Activated B cell treated with CpG ODN at 0.5 μM for 24 hours (primary cell): ENCODE measurements at regions not wholly inside any gene's neighbourhood (a gene's known extent, or its start where the extent isn't known, plus 50 kb on each side); places are given as distances from the start of the nearest gene placed in this dataset.

Experiments used
- ATAC-seq: fragments of 200-7000 bp; cut with Tn5 transposase; one replicate; pipeline ENCODE4 v1.10.0; 2021; ENCODE audit warnings: low read depth, mild to moderate bottlenecking, moderate library complexity
- CTCF ChIA-PET: fragments of 350-600 bp; sonication (Branson Sonifier 250); formaldehyde crosslinking; loops from one replicate; lab custom pipeline; 2021; ENCODE audit warnings: antibody characterized with exemption; lab: Charles Lee
- POLR2A ChIA-PET: fragments of 350-600 bp; sonication (Branson Sonifier 250); formaldehyde crosslinking; loops from one replicate; lab custom pipeline; 2021; ENCODE audit warnings: antibody characterized with exemption; lab: Charles Lee
- DNase-seq: peaks from one replicate; pipeline ENCODE4 v3.0.0; 2022
- H3K27ac Mint-ChIP-seq: one replicate; pipeline ENCODE4 v1.8.0; 2020; ENCODE audit warnings: mixed read lengths
- H3K27me3 Mint-ChIP-seq: one replicate; pipeline ENCODE4 v1.8.0; 2021; ENCODE audit warnings: mixed read lengths
- H3K36me3 Mint-ChIP-seq: one replicate; pipeline ENCODE4 v1.8.0; 2021; ENCODE audit warnings: low read depth, mixed read lengths
- H3K4me1 Mint-ChIP-seq: one replicate; pipeline ENCODE4 v1.8.0; 2021; ENCODE audit warnings: mixed read lengths
- H3K4me3 Mint-ChIP-seq: one replicate; pipeline ENCODE4 v1.8.0; 2020; ENCODE audit warnings: mild to moderate bottlenecking, mixed read lengths
- H3K9me3 Mint-ChIP-seq: one replicate; pipeline ENCODE4 v1.8.0; 2020; ENCODE audit warnings: mixed read lengths
- CTCF ChIP-seq: fragments of 200-600 bp; IDR thresholded peaks from one replicate; pipeline ENCODE4 v1.8.0; 2022; ENCODE audit warnings: antibody characterized with exemption, mild to moderate bottlenecking
- intact Hi-C: fragments of 100-400 bp; cut with micrococcal nuclease; formaldehyde crosslinking; loops from one replicate; pipeline ENCODE4 v1.15.1; 2024

- intact Hi-C loops: no loop called here
- CTCF ChIA-PET: no interaction called here
- H3K27ac Mint-ChIP-seq: no peak overlapping the region
- no peaks in the 10 kb centered on the region for H3K36me3 Mint-ChIP-seq
- no peaks in the 10 kb centered on the region for H3K4me1 Mint-ChIP-seq
- POLR2A ChIA-PET: no interaction called here
- no peak for ATAC-seq
- H3K9me3 Mint-ChIP-seq: no peaks in the 10 kb centered on the region
- TF ChIP-seq CTCF: no peak
- H3K4me3 Mint-ChIP-seq: no peak overlapping the region
- DNase-seq: no peak
- H3K27me3 Mint-ChIP-seq: peaks cover 18% of the 10 kb centered on the region
These were observed 563.0 kb downstream of the BRD1 start for GRCh38 chr22:49264696-49265095.

GRCh38 chr22:49263101-49263500 is 564.6 kb downstream of the BRD1 start:
- Mint-ChIP-seq H3K36me3 (no peaks in the 10 kb centered on the region), H3K27ac (no peak overlapping the region), H3K4me3 (no peak overlapping the region), H3K9me3 (no peaks in the 10 kb centered on the region), H3K4me1 (no peaks in the 10 kb centered on the region), H3K27me3 (peaks cover 7% of the 10 kb centered on the region)
- ChIA-PET POLR2A (no interaction called here), CTCF (no interaction called here)
- DNase-seq: no peak
- no peak for ATAC-seq
- intact Hi-C loops: no loop called here
- no peak for TF ChIP-seq CTCF

- no peaks in the 10 kb centered on the region for H3K36me3 Mint-ChIP-seq
- no peaks in the 10 kb centered on the region for H3K9me3 Mint-ChIP-seq
- H3K4me3 Mint-ChIP-seq: no peak overlapping the region
- no peak for DNase-seq
- H3K27me3 Mint-ChIP-seq: peaks cover 7% of the 10 kb centered on the region
- H3K4me1 Mint-ChIP-seq: no peaks in the 10 kb centered on the region
- ATAC-seq: no peak
- TF ChIP-seq CTCF: no peak
- POLR2A ChIA-PET: no interaction called here
- intact Hi-C loops: no loop called here
- CTCF ChIA-PET: no interaction called here
- no peak overlapping the region for H3K27ac Mint-ChIP-seq
These were observed 565.5 kb downstream of the BRD1 start for GRCh38 chr22:49262167-49262566.

GRCh38 chr22:49261616-49262015 is 566.1 kb downstream of the BRD1 start:
- H3K9me3 Mint-ChIP-seq: no peaks in the 10 kb centered on the region
- H3K27me3 Mint-ChIP-seq: peaks cover 7% of the 10 kb centered on the region
- no peak for TF ChIP-seq CTCF
- ChIA-PET POLR2A (no interaction called here), CTCF (no interaction called here)
- H3K4me3 Mint-ChIP-seq: no peak overlapping the region
- DNase-seq (no peak), ATAC-seq (no peak)
- H3K4me1 Mint-ChIP-seq: no peaks in the 10 kb centered on the region
- H3K27ac Mint-ChIP-seq: no peak overlapping the region
- H3K36me3 Mint-ChIP-seq: no peaks in the 10 kb centered on the region
- intact Hi-C loops: no loop called here

- Mint-ChIP-seq H3K36me3 (no peaks in the 10 kb centered on the region), H3K27ac (no peak overlapping the region), H3K4me1 (no peaks in the 10 kb centered on the region), H3K27me3 (peaks cover 7% of the 10 kb centered on the region), H3K4me3 (no peak overlapping the region), H3K9me3 (no peaks in the 10 kb centered on the region)
- no peak for ATAC-seq
- DNase-seq: no peak
- ChIA-PET CTCF (no interaction called here), POLR2A (no interaction called here)
- no peak for TF ChIP-seq CTCF
- intact Hi-C loops: no loop called here
These were observed 566.7 kb downstream of the BRD1 start for GRCh38 chr22:49260681-49261580.
